Adrenal gland (tissue), 5 donors: ENCODE measurements at regions not wholly inside any gene's neighbourhood (a gene's known extent, or its start where the extent isn't known, plus 50 kb on each side); places are given as distances from the start of the nearest gene placed in this dataset.

ENCODE experiments used
- CTCF ChIP-seq, 6 experiments: fragments of 450-650 bp in 4 of 6; fragments of 200-600 bp in 2 of 6; sonication (generic) in 1 of 6; IDR thresholded peaks; 1 replicate in 5 of 6; 2 replicates in 1 of 6; pipeline versions ENCODE4 v1.5.1 to v1.8.0; 2016 to 2021; ENCODE audit warnings: antibody characterized with exemption in 6 of 6, mild to moderate bottlenecking in 2 of 6, moderate library complexity in 1 of 6
- POLR2A ChIP-seq, 2 donors: fragments of 450-650 bp; IDR thresholded peaks; one replicate each; pipeline ENCODE4 v1.6.1; 2017; ENCODE audit warnings: antibody characterized with exemption in 2 of 2, mild to moderate bottlenecking in 2 of 2, moderate library complexity in 1 of 2
- donor health status: DM: no; HTN: no; CAD: no.

- TF ChIP-seq CTCF (IDR thresholded peaks at IDR 0.05) (no peak), POLR2A (IDR thresholded peaks at IDR 0.05) (no peak)
These were observed 377.5 kb upstream of the SORCS1 start for GRCh38 chr10:107542016-107542415.
